Left kidney (tissue), 1 donor: ENCODE measurements at regions not wholly inside any gene's neighbourhood (a gene's known extent, or its start where the extent isn't known, plus 50 kb on each side); places are given as distances from the start of the nearest gene placed in this dataset.

ENCODE experiments used
- DNase-seq: peaks from one replicate; pipeline ENCODE4 v3.0.0-alpha.2; 2013

DNA sequence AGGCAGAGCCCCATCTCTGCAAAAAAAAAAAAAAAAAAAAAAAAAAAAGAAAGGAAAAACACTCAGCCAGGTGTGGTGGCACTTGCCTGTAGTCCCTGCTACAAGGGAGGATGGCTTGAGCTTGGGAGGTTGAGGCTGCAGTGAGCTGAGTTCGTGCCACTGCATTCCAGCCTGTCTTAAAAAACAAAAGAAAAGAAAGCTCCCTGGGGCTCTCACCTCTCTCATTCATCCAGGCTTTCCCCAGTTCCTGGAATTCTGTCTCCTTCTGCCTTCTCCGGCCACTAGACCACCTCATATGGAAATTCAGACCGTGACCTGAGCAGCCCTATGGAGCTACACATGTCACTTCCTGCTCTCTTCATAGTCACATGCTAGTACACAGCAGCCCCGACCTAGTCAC is 101.1 kb upstream of the TAB2 start:
- no peak for DNase-seq

DNA sequence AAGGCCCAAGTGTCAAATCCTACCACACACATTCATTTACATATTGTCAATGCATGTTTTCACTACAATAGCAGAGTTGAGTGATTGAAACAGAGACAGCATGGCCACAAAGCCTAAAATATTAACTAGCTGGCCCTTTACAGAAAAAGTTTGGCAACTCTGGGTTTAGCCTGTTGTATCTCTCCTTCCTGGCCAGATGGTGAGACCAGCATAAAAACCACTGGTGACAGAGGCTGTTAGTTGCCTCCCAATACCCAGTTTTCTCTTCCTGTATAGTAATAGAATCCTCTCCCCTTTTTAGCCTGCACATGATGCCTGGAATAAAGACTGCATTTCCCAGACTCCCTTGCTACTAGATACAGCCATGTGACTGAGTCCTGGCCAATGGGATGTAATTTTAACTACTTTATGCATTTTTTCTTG is 100.0 kb upstream of the TAB2 start:
- no peak for DNase-seq

DNA sequence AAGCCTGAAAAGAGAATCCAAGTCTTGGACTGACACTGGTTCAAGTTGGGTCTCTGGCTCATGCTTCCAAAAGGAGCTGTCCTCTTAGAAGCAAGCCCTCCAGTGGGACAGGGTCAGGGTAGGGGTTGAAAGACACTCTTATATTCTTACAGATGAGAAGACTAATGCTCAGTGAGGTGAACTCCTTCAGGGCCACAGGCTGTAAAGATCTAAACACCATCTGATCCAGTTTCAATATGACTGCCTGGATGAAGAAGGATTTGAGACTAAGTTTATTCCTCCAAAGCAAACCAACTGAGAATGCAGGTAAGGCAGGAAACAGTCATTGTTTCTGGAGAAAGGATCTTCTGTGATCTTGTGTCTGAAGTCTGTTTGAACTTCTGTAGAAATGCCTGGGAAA is 99.0 kb upstream of the TAB2 start:
- DNase-seq: no peak

DNA sequence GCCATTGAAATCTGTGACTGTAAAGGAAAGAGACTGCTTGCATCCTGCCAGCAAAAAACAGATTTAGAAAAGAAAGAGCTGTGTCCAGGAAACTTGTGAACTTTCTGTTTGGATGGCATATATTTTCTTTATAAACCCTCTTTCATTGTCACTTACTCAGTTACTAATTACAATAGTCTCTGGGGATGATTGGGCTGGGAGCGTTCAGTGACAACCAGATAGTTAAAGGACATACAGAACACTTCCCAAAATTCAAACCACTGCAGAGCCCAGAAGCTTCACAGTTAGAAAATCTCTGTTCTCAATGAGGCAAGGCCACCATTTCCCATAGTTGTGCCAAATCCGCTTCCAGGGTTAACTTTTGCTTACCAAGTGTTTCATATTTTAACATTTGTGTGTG is 98.6 kb upstream of the TAB2 start:
- DNase-seq: no peak

DNA sequence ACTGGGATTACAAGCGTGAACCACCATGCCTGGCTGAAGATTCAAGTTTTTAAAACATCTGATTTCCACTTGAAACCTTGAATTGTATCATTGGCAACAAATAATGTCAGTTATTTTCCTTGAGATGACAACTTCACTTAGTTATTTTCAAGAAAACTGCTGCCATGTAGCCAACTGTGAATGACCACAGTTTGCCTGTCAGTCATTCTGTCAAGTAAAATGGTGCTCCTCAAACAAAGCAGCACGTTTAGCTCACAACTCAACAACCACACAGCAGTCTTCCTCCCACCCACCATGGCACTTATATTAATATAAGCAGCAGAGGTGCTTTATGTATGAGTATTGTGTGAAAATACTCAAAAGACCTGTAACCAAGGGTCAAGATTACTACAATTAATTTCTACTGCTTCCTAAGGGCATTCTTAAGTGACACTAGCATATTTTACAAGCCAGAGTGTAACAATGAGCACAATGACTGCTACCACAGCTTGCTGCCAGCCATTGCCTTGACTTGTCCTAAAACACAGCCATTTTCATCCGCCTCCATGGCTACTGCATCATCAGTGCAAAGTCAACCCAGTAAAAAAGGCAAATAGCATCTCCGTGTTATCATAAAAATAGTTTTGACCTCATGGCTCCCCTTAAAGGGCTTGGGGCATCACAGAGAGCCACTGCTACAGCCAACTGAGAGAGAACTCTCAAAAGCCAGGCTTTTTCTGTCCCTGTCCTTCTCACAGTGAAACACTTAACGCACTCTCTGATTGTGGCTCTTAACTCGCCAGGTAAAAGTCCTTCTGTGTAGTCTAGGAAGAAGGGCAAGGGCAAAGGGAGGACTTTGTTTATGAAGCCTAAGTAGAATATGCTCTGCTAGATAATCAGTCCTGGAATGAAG is 96.4 kb upstream of the TAB2 start:
- no peak for DNase-seq

DNA sequence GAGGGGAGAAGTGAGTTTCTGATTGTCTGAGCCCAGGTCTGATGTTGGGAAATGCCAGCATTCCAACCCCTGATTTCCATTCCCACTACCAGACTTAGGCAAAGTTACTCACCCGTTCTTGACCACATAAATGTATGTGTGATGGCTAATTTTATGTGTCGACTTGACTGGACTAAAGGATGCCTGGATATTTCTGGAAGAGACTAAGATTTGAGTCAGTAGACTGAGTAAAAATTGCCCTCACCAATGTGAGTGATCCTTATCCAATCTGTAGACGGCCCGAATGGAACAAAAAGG is 95.8 kb upstream of the TAB2 start:
- DNase-seq: no peak

DNA sequence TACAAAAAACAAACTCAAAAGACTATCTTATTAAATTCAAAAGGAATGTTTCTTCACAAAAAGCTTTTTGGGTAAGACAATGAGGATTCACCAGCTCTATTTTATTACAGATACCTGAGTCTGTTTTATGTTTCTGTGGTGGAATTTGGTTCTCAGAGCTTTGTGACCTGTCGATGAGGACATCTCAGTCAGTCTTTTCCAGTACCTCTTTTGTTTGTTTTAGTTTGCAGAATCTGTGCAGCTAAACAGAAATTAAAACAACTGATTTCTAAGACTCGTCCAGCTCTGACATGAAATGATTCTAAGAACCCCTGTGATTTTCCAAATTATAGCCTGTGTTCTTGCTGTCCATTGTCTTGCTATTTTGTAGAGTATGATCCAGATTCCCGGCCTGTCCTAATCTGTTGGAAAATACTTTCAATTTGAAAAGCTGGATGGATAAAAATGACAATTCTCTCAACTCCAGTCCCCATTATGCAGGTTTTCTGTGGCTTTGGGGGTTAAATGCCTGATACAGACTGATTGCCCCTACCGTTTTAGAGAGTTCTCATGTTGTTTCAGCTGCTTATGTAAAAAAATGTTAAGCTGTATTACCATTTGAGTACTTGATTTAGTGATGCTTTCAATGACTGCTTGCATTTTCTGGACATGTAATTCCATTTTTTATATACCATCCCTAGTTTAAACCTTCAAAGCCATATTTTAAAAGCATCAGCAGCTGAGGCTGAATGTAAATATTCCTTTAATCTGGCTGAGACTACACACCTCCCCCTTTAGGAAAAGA is 94.2 kb upstream of the TAB2 start:
- DNase-seq: no peak

DNA sequence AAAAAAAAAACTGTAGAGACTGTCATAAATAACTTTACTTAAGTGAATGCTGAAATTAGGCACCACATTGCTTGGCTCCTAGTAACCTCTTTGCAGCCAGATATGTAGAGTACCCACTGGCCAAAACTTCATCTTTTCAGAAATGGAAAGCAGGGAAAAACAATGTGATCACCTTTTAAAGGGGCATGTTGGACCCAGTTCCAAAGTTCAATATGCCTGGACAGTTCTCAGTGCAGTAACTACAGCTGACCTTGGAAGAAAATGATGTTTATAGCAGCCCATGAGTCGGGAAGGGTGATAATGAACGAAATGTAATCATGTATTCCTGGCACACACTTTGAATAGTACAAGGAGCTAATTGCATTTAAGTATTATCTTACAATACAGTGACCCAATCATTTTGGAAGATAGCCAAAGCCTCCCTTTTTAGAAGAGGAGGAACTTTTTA is 93.6 kb upstream of the TAB2 start:
- no peak for DNase-seq

DNA sequence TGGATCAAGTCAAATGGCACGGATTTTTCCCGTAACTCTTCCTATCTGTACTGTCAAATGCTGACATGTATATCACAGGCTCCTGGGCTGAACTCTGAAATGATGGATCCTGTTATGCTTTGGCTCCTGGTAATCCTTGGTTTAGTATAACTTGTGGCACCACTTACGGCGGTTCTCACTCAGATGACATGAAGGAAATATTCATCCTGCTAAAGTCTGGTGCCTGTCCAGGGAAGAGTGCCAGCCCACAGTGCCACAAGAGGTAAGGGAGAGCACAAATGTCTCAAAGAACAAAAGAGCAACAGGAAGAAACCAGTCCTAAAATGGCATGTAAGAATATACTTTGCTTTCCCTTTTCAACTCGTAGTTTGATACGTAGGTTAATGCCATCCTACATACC is 93.1 kb upstream of the TAB2 start:
- DNase-seq: no peak

DNA sequence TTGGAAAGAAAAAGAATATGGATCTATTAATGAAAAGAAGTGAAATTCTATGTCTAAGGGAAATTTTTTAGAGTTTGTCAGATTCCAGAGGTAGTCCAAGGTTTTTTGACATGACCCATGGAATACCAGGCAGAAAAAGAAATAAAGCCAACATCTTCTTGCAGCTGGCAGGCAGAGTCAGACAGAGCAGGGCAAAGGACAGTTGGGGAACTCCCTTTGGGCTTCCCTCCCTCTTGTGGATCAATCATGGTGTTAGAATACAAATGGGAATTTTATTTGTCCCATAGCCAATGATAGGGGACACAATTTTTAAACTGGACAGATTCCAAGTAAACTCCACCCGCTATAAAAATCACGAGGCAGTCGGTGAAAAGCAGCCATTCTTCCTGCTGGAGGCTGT is 92.1 kb upstream of the TAB2 start:
- no peak for DNase-seq

DNA sequence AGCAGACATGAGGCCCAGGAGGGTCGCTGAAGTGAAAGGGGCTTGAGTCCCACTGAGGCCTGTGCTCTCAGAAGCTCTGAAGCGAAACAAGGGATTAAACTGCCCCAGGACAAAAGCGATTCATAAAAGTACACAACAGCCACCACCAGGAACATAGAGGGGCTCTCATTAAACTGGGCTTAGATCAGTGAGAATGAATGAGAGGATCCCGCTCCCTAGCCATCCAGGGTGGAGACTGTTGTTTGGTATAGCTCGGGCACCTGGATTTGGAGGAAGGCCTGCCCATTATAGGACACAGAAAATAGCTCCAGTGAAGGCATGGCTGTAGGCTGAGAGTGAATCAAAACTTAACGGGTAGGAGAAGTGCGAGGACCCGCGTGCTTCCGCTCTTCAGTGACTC is 91.6 kb upstream of the TAB2 start:
- no peak for DNase-seq

DNA sequence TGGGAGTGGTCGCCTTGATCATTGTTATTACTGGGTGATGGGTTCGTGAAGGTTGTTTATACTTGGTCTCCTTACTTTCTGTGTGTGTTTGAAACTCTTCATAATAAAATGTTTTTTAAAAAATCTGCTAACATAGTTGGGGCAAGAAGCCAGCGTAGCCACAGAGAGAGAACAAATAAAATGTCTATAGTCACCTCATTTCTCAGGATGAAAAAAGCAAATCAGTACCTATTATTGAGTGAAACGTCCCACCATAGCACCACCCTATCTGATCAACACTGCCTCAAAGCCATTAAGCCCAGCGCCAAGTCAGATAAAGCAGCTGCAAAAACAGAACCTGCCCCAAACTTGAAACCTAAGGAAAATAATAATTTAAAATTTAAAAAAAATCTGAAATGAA is 89.7 kb upstream of the TAB2 start:
- DNase-seq: no peak

DNA sequence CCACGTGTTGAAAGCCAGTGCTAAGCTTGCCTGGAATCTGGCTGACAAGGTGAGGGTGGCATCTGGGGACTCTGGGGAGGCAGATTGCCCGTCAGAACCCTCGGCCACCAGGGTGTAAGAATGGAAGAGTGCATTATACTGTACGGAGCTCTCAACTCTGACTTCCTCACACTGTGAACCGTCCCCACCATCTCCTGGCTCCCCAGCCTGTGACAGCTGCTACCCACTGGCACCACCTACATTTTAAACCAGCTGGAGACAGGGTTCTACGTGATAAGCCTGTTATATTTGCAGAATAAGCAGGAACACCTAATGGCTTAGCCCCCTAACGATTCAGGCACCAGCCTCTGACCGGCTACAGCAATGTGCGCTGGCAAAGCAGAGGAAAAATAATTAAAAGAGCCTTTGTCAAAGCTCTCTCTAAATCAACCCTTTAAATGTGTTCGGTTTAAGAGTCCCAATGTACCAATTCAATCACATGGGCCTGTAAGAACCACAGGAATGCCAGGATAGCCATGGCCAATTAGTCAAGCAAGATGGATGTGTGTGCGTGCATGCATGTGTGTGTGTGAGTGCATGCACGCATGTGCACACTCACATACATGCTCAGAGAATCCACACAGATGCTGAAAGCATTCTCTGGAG is 89.1 kb upstream of the TAB2 start:
- no peak for DNase-seq

DNA sequence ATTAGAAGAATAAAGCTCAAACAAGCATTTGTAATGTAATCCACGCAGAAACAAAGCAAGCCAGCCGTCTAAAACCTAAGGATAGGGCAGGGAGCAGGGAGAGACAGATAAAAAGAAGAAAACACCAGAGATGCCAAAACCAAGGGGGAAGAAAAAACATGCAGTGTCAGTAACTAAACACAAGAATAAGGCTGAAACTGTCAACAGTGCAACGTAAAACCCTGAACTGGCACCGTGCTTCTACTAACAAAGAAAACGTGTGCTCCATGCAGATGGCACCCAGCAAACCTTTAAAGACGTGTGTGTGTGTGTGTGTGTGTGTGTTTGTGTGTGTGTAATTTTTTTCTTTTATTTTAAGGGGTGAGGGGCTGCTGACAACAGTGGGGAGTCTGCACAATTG is 88.4 kb upstream of the TAB2 start:
- DNase-seq: no peak

DNA sequence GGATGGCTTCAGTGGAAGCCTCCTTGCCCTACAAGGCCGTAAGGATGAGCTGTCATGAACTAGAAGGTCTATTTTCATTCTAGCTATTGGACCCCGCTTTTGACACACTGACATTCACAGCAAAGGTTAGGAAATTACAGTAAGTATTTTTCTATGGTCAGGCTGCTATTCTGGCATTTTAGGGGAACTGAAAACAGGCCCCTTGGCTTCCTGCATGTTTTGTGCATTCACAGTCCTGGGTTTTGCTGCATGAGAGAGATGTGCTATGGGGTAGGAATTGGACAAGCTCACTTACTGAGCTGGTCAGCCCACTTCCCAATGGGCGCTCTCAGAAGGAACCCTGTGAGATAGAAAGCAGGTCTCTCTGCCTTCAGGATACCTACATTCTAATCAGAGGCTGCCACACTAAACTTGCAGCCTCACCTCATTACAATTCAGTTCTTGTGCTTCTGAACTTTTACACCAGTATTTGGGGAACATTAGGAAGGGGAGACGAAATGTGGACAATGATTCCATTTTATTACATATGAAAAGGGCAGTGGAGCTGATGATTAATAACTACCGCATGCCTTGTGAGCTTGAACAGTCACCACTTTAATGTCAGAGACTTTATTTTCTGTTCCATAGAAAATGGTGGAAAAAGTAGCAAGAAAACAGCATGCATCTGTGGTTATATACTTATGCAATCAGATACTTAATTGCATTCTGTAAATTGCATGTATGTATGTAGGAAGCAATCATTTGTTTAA is 86.6 kb upstream of the TAB2 start:
- DNase-seq: no peak

DNA sequence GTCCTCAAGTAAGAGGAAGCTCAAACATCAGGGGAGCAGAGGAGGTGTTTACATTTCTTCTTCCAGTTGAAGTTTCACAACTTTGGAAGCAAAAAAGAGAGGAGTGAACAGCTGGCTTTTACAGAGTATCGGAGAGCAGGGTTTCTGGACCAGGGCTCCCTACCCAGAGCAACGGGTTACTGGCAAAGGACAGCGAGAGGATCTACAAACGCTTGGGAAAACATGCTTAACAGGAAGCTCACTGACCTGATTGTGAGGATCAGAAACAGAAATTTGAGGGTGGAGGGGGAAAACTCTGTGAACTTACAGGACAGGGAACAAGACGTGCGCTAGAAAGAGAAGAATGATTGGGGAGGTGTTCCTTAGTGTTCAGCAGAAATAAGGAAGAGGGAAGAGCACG is 85.7 kb upstream of the TAB2 start:
- no peak for DNase-seq

DNA sequence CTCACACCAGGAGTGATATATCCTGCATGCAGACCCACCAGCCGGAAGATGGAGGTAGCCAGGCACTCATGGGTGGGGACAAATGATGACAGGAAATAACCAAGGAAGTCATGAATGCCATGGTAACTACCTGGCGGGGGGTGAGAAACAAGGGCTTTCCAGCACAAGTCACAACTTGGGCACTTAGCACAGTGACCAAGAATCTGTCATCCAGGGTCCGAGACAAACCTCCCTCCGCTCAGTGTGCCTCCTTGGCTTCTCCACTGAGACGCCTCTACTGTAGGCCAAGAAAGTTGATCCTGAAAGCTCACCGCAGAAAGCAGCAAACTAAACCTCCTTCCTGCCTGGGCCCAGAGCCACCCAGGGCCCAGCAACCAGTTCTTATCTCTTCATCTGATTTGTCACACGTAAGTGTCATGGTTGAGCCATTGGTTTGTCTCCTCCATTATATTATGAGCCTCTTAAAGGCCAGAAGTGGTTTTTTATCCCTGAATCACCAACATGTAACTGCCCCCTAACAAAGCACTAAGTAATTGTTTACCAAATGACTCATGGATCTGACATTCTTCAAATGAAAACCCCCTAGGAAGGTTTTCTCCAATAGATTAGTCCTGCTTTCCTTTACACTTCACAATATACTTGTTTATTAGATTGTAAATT is 84.3 kb upstream of the TAB2 start:
- no peak for DNase-seq

DNA sequence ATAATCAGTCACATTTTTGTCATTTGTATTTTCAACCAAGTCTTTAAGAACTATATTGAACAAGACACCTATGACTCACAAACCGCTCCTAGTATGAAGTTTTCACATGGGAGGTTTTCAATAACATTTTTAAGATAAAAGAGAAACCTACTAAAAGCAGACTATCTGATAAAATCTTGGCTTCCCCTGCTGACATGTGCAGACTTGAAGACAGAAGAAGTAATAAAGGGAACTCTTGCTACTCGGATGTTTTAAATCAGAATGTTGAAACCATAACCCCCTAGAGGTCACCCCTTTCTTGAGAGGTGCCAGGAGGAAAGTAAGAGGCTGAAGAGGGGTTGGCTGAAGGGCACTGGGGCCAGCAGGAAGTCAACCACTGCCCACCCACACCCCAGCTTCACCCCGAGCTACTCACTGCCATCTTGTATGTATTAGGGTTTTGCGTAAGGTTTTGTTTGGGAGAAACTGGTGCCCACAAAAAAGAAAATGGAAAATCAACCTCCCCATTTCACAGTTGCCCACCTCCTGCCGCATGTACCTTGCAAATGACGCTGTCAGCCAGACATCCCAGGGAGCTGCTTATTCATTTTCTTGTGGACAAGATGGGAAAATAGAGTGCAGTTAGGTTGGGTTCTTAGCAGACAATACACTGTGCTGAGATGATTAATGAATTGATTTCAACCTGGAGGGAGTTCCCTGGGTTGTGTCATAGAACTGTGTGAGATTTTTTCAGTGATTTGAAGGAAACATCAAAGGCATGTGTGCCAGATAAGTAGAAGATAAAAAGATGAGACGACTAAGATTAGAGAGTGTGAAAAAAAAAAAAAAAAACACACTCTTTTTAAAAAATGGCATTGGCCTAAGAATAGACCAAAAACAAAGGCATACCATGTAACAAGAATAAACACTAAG is 83.2 kb upstream of the TAB2 start:
- no peak for DNase-seq

DNA sequence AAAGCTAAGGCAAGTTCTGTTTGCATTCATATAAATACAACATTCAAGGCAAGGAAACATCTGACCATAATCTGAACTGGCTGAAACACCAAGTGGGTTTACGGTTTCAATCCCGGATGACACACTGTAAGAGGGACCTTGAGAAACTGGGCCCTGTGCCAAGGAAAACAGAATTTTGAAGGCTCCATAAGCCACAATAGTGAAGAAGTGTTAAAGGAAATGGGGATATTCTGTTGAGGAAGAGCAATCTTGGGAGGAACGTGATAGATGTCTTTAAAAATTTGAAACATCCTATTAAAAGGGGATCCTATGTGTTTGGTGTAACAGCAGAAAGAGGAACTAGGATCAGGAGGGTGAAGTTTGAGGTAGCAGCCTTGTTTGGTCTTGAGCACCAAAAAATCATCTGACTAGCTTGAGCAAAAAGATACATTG is 82.4 kb upstream of the TAB2 start:
- peak; percentile 49 for DNase-seq

DNA sequence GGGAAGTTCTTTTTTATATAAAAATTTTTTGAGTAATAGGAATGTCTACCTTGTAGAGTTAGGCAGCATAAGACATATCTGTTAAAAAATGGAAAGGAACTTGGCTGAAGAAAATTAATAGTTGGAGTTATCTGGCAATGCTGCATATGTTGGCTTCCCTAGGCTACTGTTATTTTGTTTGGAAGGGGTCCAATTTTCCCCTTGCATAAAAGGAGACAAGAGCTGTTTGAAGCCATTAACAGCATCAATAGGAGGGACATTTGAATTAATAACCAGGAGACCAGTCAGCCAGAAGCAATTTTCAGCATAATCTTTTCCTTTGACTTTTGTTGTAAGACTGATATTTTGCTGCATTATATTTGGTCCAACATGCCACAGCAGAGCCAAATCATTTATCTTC is 80.9 kb upstream of the TAB2 start:
- DNase-seq: peak; percentile 45

DNA sequence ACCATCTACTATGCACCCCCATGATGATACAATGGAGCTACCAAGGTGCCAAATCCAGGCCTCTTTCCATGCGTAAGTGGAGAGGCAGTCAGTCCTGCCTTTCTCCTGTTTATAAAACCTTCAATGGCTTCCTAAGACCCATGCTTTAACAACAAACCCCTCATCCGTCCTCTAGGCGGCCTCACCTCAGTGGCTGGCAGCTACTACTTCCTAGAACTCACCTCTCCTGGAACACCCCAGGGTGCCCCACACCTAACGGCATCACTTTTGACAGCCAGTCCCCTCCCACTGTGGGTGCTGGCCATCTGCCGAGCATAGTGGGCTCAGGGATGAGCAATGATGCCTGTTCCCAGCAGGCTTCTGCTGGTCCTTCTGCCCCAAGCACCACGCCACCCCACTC is 80.0 kb upstream of the TAB2 start:
- DNase-seq: no peak
